HG03175 (cell line): ENCODE measurements at regions not wholly inside any gene's neighbourhood (a gene's known extent, or its start where the extent isn't known, plus 50 kb on each side); places are given as distances from the start of the nearest gene placed in this dataset.
"Not testable (repeated sequence)": the region's sequence is repeated elsewhere in the genome, so short reads cannot be mapped to it uniquely, and the experiment has no call there.

Experiments
- ATAC-seq: cut with Tn5 transposase; IDR thresholded peaks from one replicate; pipeline ENCODE4 v1.9.1; 2021; ENCODE audit warnings: mild to moderate bottlenecking, moderate library complexity; ENCODE audit not compliant: unreplicated experiment

GRCh38 chr6:6474170-6474920 lies 114.2 kb upstream of the LY86 start:
- no peak for ATAC-seq

DNA sequence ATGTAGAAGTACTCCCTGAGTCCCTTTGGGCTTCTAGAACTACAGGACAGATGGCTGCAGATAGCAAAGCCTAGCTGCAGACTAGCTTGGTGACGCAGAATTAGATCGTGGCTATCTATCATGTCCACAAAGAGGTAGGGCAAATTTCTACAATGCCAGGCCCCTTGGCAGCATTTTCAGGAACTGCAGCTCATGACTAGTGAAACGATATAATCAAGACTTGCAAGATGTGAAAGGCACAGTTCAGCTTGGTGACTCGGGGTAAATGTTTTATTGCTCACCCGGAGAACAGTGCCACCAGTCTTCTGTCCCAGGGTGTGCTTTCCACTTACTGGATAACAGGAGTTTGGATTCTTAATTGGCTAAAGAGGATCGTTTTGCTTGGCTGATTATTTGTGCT lies 108.7 kb upstream of the LY86 start:
- ATAC-seq = no peak

DNA sequence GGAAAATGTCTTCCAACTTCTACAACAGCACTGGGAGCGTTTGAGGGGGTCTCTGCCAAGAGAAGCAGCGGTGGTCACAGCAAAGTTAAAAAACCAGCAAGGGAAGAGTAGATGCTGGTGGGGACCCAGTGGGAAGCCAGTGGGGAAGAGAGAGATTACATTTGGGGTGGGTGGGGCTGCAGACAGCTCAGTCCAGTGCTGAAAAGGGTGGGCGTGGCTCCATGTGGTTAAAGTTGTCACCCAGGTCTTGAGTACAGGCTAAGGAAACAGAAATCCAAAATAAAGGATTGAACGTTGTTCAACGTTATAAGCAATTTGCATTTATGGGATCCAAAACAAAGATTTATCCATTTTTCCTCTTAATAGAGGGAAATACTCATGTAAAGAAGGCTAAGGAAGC lies 106.3 kb upstream of the LY86 start:
- ATAC-seq = no peak

GRCh38 chr6:6483168-6483567 lies 105.4 kb upstream of the LY86 start:
- no peak for ATAC-seq

- no peak for ATAC-seq
Measured at GRCh38 chr6:6483733-6484132, 104.8 kb upstream of the LY86 start.

GRCh38 chr6:6484681-6485080 lies 103.8 kb upstream of the LY86 start:
- no peak for ATAC-seq

DNA sequence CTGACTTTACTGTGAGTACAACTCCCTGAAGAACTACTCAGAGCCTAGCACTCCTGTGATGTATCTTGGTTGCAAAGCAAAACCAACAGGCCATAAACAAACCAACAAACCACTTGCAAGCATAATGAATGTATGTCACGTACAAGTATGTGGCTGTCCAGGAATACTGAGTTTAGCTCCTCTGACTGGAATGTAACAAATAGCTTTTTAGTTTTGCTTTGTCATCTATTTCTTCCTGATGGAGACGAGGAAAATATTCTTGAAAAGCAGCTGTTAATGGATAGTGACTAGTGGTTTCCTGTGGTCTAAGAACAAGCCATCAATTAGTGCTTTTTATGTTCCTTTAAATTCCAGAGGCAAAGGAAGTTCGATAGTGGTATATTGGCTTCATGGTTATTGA lies 101.9 kb upstream of the LY86 start:
- no peak for ATAC-seq

DNA sequence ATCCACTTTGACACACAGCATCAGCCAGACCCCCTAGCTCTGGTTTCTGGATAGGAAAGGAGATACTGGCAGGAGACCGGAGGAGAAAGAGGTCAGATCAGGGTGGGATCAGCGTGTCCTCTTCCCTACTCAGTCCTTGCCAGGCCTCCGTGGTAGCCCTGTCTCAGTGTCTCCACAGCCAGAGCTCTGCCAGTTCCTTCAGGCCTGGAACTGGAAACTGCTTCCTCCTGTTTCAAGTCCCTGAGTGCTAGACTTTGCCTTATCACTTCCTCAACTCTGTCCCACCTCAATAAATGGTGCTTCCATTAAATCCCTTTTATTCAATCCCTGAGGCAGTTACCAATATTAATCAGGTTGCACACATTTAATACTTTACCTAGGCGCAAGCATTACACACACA lies 96.8 kb upstream of the LY86 start:
- ATAC-seq = no peak

GRCh38 chr6:6492675-6493074 lies 95.8 kb upstream of the LY86 start:
- no peak for ATAC-seq

- not testable (repeated sequence) for ATAC-seq
Measured at GRCh38 chr6:6494139-6494538, 94.4 kb upstream of the LY86 start.

DNA sequence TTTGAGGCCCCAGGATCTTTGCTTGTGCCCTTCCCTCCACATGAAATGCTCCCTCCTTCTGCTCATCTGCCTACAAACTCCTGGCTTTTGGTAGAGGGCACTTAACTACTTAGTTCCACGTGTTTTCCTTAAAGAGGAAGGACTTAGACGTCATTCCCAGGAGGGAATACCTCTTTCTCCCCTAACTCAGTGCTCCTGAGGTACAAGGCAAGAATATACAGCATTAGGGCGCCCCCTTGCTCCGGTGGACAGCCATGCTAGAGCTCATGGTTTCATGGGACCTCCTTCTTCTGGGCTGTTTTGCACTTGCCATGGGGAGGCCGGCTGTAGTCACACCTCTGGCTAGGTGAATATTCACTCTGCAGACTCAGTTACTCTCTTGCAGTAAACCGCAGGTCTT lies 93.8 kb upstream of the LY86 start:
- peak; percentile 63 for ATAC-seq

GRCh38 chr6:6495851-6496250 lies 92.7 kb upstream of the LY86 start:
- no peak for ATAC-seq

DNA sequence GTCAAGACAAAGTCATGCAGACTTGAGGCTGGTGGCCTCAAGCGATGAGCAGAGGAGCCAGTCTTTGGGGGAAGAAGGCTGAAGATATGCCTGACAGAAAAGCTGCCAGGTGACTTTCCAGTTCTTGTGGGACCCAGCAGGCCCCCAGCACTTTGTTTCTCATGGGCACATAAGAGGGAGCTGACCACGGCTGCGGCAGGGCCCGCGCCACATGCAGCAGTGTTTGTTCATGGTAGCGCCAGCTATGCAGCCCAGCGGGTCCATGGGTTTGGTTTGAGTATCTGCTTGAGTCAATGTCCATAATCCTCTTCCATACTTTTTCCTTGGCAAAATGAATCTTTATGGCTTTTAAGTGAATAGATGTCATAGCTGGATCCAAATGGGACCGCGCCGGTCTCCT lies 91.0 kb upstream of the LY86 start:
- no peak for ATAC-seq

GRCh38 chr6:6497976-6498375 lies 90.5 kb upstream of the LY86 start:
- no peak for ATAC-seq

DNA sequence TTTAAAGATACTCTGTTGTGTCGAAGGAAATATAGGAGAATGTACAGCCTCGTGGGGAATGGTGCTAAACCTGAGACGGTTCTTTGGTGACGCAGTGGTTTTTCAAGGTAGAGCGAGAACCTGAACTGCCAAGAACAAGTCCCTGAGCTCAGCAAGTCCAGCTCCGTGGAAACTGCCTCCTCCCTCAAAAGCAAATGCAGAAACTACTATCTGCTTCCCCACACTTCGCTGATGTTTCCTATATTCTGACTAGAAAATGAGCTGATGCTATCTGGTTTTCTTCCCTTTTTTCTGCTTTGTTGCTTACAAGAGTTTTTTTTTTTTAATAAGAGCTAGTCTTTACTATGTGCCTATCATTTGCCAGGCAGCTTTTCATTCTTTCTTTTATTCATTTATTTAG lies 85.3 kb upstream of the LY86 start:
- no peak for ATAC-seq

GRCh38 chr6:6505111-6505510 lies 83.4 kb upstream of the LY86 start:
- no peak for ATAC-seq

- no peak for ATAC-seq
Measured at GRCh38 chr6:6508643-6509042, 79.9 kb upstream of the LY86 start.

DNA sequence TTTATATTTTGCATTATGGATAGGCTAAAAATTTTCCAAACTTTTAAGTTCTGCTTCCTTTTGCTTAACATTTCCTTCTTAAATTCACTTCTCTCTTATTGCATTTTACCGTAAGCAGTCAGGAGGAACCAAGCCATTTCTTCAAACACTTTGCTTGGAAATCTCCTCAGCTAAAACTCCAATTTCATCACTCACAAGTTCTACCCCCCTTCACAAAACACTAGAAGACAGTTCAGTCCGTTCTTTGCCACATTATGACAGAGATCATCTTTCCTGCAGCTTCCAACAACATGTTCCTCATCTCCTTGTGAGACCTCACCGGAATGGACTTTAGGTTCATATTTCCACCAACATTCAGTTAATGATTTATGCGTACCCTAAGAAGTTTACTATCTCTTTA lies 79.2 kb upstream of the LY86 start:
- no peak for ATAC-seq

DNA sequence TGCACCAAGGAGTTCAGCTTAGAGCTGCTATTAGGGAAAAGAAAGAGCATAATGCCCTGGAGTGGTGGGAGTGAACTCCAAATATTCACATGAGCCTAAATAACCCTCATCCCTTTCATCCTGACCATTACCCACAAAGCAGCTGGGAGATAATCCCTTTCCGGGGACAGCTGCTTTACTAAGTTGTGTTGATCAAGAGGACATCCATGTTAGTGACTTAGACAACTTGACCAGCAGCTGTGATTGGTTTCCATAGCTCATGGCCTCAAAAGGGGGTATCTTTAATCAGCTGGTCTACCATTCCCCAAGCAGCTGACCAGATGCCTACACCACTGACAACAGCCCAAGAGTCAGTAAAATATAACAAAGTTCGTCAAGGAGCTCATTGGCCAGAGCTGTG lies 75.8 kb upstream of the LY86 start:
- ATAC-seq = no peak

- no peak for ATAC-seq
Measured at GRCh38 chr6:6515691-6516607, 72.6 kb upstream of the LY86 start.

- ATAC-seq = no peak
Measured at GRCh38 chr6:6516666-6517458, 71.7 kb upstream of the LY86 start.
